ENCODE measurements at regions not wholly inside any gene's neighbourhood (a gene's known extent, or its start where the extent isn't known, plus 50 kb on each side); places are given as distances from the start of the nearest gene placed in this dataset.

- TF ChIP-seq EZH2 (IDR thresholded peaks at IDR 0.05; ENCODE audit: low read length, unreplicated experiment) (no peak), CTCF (conservative IDR thresholded peaks at IDR 0.05; ENCODE audit: low read depth, low read length) (no peak)
These were observed 91.0 kb upstream of the CARD18 start for GRCh38 chr11:105230586-105230985.

All from PC-3 (cell line).